Hepatocyte (in vitro differentiated cells): ENCODE measurements at regions not wholly inside any gene's neighbourhood (a gene's known extent, or its start where the extent isn't known, plus 50 kb on each side); places are given as distances from the start of the nearest gene placed in this dataset.
A peak's percentile ranks its signal among the peaks of the same experiment; 100 is the strongest.

ENCODE experiments used
- DNase-seq: peaks from one replicate; pipeline ENCODE4 v3.0.0-alpha.2; 2016; ENCODE audit warnings: low spot score
- H2AFZ ChIP-seq: fragments of 200-600 bp; sonication (generic); 2 replicates; pipeline ENCODE4 v1.6.0; 2016; ENCODE audit warnings: antibody characterized with exemption, mild to moderate bottlenecking
- H3K27ac ChIP-seq: fragments of 200-600 bp; sonication (generic); 2 replicates; pipeline ENCODE4 v1.5.1; 2016; ENCODE audit warnings: mild to moderate bottlenecking
- H3K27me3 ChIP-seq: fragments of 200-600 bp; sonication (generic); 2 replicates; pipeline ENCODE4 v1.6.1; 2016
- H3K36me3 ChIP-seq: fragments of 200-600 bp; sonication (generic); replicated peaks from 2 replicates; pipeline ENCODE4 v1.5.1; 2016; ENCODE audit warnings: low read depth; ENCODE audit not compliant: insufficient read depth
- H3K4me1 ChIP-seq: fragments of 200-600 bp; sonication (generic); 2 replicates; pipeline ENCODE4 v1.5.1; 2016; ENCODE audit warnings: mild to moderate bottlenecking, moderate library complexity; ENCODE audit not compliant: insufficient read depth
- H3K4me2 ChIP-seq: fragments of 200-600 bp; sonication (generic); 2 replicates; pipeline ENCODE4 v1.6.0; 2016
- H3K4me3 ChIP-seq: fragments of 200-600 bp; sonication (generic); 2 replicates; pipeline ENCODE4 v1.5.1; 2016; ENCODE audit warnings: mild to moderate bottlenecking
- H3K79me2 ChIP-seq: fragments of 200-600 bp; sonication (generic); 2 replicates; pipeline ENCODE4 v1.6.0; 2017; ENCODE audit warnings: mild to moderate bottlenecking
- H3K9me2 ChIP-seq: fragments of 200-600 bp; sonication (generic); replicated peaks from 2 replicates; pipeline ENCODE4 v1.6.0; 2017; ENCODE audit warnings: mild to moderate bottlenecking; ENCODE audit not compliant: insufficient read depth
- H3K9me3 ChIP-seq: fragments of 200-600 bp; sonication (generic); 2 replicates; pipeline ENCODE4 v1.5.1; 2016; ENCODE audit warnings: low read depth, mild to moderate bottlenecking
- H4K20me1 ChIP-seq: fragments of 200-600 bp; sonication (generic); 2 replicates; pipeline ENCODE4 v1.6.0; 2016; ENCODE audit warnings: mild to moderate bottlenecking; ENCODE audit not compliant: insufficient read depth, poor library complexity, severe bottlenecking
- CTCF ChIP-seq: fragments of 200-600 bp; sonication (generic); IDR thresholded peaks from 2 replicates; pipeline ENCODE4 v1.5.1; 2016; ENCODE audit warnings: antibody characterized with exemption, mild to moderate bottlenecking; ENCODE audit not compliant: poor library complexity
- EZH2 ChIP-seq: fragments of 200-600 bp; sonication (generic); IDR thresholded peaks from 2 replicates; pipeline ENCODE4 v1.6.1; 2016; ENCODE audit warnings: antibody characterized with exemption, mild to moderate bottlenecking, borderline replicate concordance
- EZH2phosphoT487 ChIP-seq: fragments of 200-600 bp; sonication (generic); IDR thresholded peaks from one replicate; pipeline ENCODE4 v1.6.1; 2018; ENCODE audit warnings: antibody characterized with exemption, mild to moderate bottlenecking, low read depth, moderate library complexity; ENCODE audit not compliant: unreplicated experiment, severe bottlenecking
- WGBS: methylation state at CpG from one replicate; pipeline ENCODE4 v1.1.6; 2016; ENCODE audit warnings: low lambda C conversion rate; ENCODE audit errors: missing lambda C conversion rate; 5-methylcytosine and 5-hydroxymethylcytosine counted together

- H2AFZ ChIP-seq = no peak overlapping the region
- H3K79me2 ChIP-seq = no peaks in the 10 kb centered on the region
- no peak overlapping the region for H3K4me3 ChIP-seq
- 78% methylated on average over 3 of the region's 3 CpGs for WGBS
- TF ChIP-seq EZH2phosphoT487 = no peak
- TF ChIP-seq CTCF = no peak
- TF ChIP-seq EZH2 = no peak
- no peak for DNase-seq
- H3K4me1 ChIP-seq = no peaks in the 10 kb centered on the region
- H3K9me2 ChIP-seq = no peaks in the 10 kb centered on the region
- no peaks in the 10 kb centered on the region for H3K36me3 ChIP-seq
- no peaks in the 10 kb centered on the region for H3K9me3 ChIP-seq
- H3K27ac ChIP-seq = no peak overlapping the region
- no peaks in the 10 kb centered on the region for H4K20me1 ChIP-seq
- H3K4me2 ChIP-seq = no peak overlapping the region
- H3K27me3 ChIP-seq = no peaks in the 10 kb centered on the region
These were observed 981.9 kb upstream of the ADGRL4 start for GRCh38 chr1:79988401-79988800.

GRCh38 chr1:79982211-79982610, 975.7 kb upstream of the ADGRL4 start:
- WGBS = 56% methylated on average over 3 of the region's 3 CpGs
- H4K20me1 ChIP-seq = no peaks in the 10 kb centered on the region
- peak; percentile 36 for DNase-seq
- H3K9me3 ChIP-seq = no peaks in the 10 kb centered on the region
- no peaks in the 10 kb centered on the region for H3K9me2 ChIP-seq
- H3K36me3 ChIP-seq = no peaks in the 10 kb centered on the region
- no peak overlapping the region for H3K4me3 ChIP-seq
- no peak overlapping the region for H3K27ac ChIP-seq
- no peaks in the 10 kb centered on the region for H3K79me2 ChIP-seq
- no peaks in the 10 kb centered on the region for H3K4me1 ChIP-seq
- H3K27me3 ChIP-seq = no peaks in the 10 kb centered on the region
- TF ChIP-seq CTCF (no peak), EZH2 (no peak), EZH2phosphoT487 (no peak)
- no peak overlapping the region for H2AFZ ChIP-seq
- H3K4me2 ChIP-seq = no peak overlapping the region

GRCh38 chr1:79981481-79981880, 975.0 kb upstream of the ADGRL4 start:
- TF ChIP-seq CTCF (no peak), EZH2phosphoT487 (no peak), EZH2 (no peak)
- Histone ChIP-seq H3K9me2 (no peaks in the 10 kb centered on the region), H3K4me1 (no peaks in the 10 kb centered on the region), H3K4me3 (no peak overlapping the region), H2AFZ (no peak overlapping the region), H3K79me2 (no peaks in the 10 kb centered on the region), H3K27me3 (no peaks in the 10 kb centered on the region), H3K4me2 (no peak overlapping the region), H3K36me3 (no peaks in the 10 kb centered on the region), H3K27ac (no peak overlapping the region), H4K20me1 (no peaks in the 10 kb centered on the region), H3K9me3 (no peaks in the 10 kb centered on the region)
- 95% methylated on average over 4 of the region's 4 CpGs for WGBS
- no peak for DNase-seq

- no peaks in the 10 kb centered on the region for H3K9me3 ChIP-seq
- H2AFZ ChIP-seq = no peak overlapping the region
- no peaks in the 10 kb centered on the region for H3K4me1 ChIP-seq
- no peaks in the 10 kb centered on the region for H3K27me3 ChIP-seq
- no peaks in the 10 kb centered on the region for H4K20me1 ChIP-seq
- no peaks in the 10 kb centered on the region for H3K79me2 ChIP-seq
- H3K36me3 ChIP-seq = no peaks in the 10 kb centered on the region
- H3K4me3 ChIP-seq = no peak overlapping the region
- no peak for DNase-seq
- no peak overlapping the region for H3K27ac ChIP-seq
- no peak overlapping the region for H3K4me2 ChIP-seq
- TF ChIP-seq EZH2phosphoT487 (no peak), EZH2 (no peak), CTCF (no peak)
- H3K9me2 ChIP-seq = no peaks in the 10 kb centered on the region
These were observed 972.8 kb upstream of the ADGRL4 start for GRCh38 chr1:79979346-79979745.
